ENCODE measurements at regions not wholly inside any gene's neighbourhood (a gene's known extent, or its start where the extent isn't known, plus 50 kb on each side); places are given as distances from the start of the nearest gene placed in this dataset.

DNA sequence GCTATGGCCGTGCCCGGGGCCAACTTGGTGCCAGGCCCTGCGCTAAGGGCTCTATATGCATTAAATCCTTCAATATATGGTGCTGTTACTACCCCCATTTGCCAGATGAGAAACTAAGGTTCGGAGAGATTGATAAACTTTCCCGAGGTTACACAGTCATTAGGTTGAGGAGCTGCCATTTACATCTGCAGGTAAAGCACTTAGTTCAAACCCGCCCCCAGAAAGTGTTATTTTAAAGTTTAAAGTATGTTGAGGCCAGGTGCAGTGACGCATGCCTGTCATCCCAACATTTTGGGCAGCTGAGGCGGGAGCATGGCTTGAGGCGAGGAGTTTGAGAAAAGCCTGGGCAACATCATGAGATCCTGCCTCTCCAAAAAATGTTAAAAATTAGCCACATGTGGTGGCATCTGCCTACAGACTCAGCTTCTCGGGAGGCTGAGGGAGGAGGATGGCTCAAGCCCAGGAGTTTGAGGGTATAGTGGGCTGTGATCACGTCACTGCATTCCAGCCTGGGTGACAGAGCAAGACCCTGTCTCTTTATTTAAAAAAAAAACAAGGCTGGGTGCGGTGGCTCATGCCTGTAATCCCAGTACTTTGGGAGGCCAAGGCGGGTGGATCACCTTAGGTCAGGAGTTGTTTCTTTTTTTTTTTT is 264.7 kb downstream of the PARN start:
- Histone ChIP-seq H3K9me3 (no peaks in the 10 kb centered on the region), H3K4me1 (peaks cover 0 to 9% (median 0%) of the 10 kb centered on the region in 4 donors), H3K27ac (no peak overlapping the region), H3K4me3 (no peak overlapping the region), H3K36me3 (no peaks in the 10 kb centered on the region), H3K27me3 (no peaks in the 10 kb centered on the region)
- TF ChIP-seq EP300 (IDR thresholded peaks at IDR 0.05) (no peak), CTCF (IDR thresholded peaks at IDR 0.05) (no peak), POLR2A (IDR thresholded peaks at IDR 0.05) (no peak)
- DNase-seq (ENCODE audit: low spot score in 2 of 2), result no peak
- WGBS, 2 donors, result 88 to 89% methylated on average over 13 of the region's 13 CpGs

GRCh38 chr16:14364386-14365199 is 265.5 kb downstream of the PARN start:
- DNase-seq (ENCODE audit: low spot score in 2 of 2), result no peak
- 68 to 72% methylated on average over 29 of the region's 29 CpGs for WGBS, 2 donors
- no peaks in the 10 kb centered on the region for H3K9me3 ChIP-seq
- no peak overlapping the region for H3K27ac ChIP-seq
- H3K4me3 ChIP-seq, result no peak overlapping the region
- peaks cover 0 to 4% (median 0%) of the 10 kb centered on the region in 4 donors for H3K4me1 ChIP-seq
- no peaks in the 10 kb centered on the region for H3K36me3 ChIP-seq
- no peak for TF ChIP-seq EP300 (IDR thresholded peaks at IDR 0.05)
- TF ChIP-seq CTCF (IDR thresholded peaks at IDR 0.05), result no peak
- no peak for TF ChIP-seq POLR2A (IDR thresholded peaks at IDR 0.05)
- no peaks in the 10 kb centered on the region for H3K27me3 ChIP-seq

DNA sequence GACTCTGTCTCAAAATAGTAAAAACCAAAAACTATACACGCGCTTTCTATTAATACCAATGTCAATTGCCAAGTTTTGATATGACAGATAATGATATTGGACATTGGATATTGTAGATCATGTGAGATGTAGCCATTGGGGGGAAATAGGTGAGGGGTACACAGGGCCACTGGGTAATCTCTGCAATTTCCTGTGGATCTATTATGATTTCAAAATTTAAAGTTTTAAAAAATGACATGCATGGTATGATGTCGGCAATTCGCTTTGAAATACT is 266.0 kb downstream of the PARN start:
- H3K27ac ChIP-seq, result no peak overlapping the region
- WGBS, 2 donors, result 79 to 81% methylated on average over 4 of the region's 4 CpGs

GRCh38 chr16:14362774-14363371 is 267.2 kb downstream of the PARN start:
- H3K9me3 ChIP-seq, result no peaks in the 10 kb centered on the region
- no peaks in the 10 kb centered on the region for H3K27me3 ChIP-seq
- H3K4me1 ChIP-seq, result peaks cover 0 to 4% (median 0%) of the 10 kb centered on the region in 4 donors
- H3K27ac ChIP-seq, result no peak overlapping the region
- H3K4me3 ChIP-seq, result peak overlapping the region in 1 of 4 donors; percentile 1
- DNase-seq (ENCODE audit: low spot score in 2 of 2), result no peak
- 38 to 46% methylated on average over 20 of the region's 20 CpGs for WGBS, 2 donors
- TF ChIP-seq CTCF (IDR thresholded peaks at IDR 0.05), result no peak
- no peaks in the 10 kb centered on the region for H3K36me3 ChIP-seq

More for the DNA sequence above, 266.0 kb downstream of the PARN start:
- no peak for DNase-seq (ENCODE audit: low spot score in 2 of 2)
- peaks cover 0 to 4% (median 0%) of the 10 kb centered on the region in 4 donors for H3K4me1 ChIP-seq
- H3K36me3 ChIP-seq, result no peaks in the 10 kb centered on the region
- TF ChIP-seq EP300 (IDR thresholded peaks at IDR 0.05) (no peak), POLR2A (IDR thresholded peaks at IDR 0.05) (no peak), CTCF (IDR thresholded peaks at IDR 0.05) (no peak)
- H3K27me3 ChIP-seq, result no peaks in the 10 kb centered on the region
- no peak overlapping the region for H3K4me3 ChIP-seq
- no peaks in the 10 kb centered on the region for H3K9me3 ChIP-seq

Measured in tibial nerve (tissue), 4 donors.